HG03064 (cell line): ENCODE measurements at regions not wholly inside any gene's neighbourhood (a gene's known extent, or its start where the extent isn't known, plus 50 kb on each side); places are given as distances from the start of the nearest gene placed in this dataset.

Source experiments
- ATAC-seq: cut with Tn5 transposase; IDR thresholded peaks from one replicate; pipeline ENCODE4 v1.9.1; 2021; ENCODE audit warnings: low read depth; ENCODE audit not compliant: unreplicated experiment

DNA sequence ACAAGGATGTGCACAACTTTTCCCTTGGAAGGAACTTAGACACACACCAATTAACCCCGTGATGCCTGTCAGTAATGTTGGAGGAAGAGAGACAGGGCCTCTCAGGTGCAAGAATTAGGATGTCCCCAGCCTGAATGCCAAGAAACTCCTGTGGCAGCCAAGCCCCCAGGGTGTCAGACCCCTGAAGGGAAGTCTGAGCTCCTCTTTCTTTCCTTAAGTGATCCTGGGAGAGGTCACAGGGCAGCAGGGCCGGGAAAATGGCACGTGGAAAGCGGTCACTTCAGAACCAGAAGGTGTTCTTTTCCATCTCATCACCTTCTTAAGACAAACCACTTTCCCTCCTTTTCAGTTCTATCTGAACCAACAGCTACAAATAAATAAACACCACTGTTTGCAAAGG is 185.9 kb downstream of the ANAPC1 start:
- ATAC-seq, result no peak

DNA sequence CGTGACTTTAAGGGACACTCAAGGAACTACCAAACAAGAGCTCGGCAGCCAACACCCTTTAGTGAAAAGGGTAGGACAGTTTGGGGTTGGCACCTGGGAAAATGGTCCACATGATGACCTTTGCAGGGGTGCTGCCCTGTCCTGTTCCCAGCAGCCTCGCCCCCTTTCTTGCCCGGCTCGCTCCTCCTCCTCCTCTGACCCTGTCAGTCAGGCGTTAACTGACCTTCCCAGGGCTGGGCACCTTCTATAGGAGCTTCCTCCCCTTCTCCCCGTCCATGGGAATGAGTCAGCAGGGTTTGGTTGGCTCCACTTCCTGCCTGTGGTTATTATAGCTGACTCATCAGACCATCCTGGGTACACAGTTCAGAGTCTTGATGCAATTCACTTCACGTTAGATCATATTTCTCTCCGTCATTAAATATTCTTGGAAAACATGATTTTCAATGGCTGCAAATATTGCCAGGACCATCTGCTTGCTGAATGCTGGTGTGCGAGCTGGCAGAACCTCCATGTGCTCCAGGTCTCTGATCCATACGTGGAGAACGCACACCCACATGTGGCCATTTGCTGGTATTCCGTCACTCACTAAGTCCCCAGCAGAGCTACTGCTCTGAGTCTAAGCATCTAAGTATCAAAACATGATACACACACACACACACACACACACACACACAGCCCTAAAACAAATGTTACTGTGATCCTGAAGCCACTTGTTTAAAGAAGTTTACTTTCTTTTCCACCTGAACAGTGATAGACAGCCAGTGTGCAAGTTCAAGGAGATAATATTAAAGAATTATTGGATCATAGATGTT is 185.0 kb downstream of the ANAPC1 start:
- ATAC-seq, result no peak

DNA sequence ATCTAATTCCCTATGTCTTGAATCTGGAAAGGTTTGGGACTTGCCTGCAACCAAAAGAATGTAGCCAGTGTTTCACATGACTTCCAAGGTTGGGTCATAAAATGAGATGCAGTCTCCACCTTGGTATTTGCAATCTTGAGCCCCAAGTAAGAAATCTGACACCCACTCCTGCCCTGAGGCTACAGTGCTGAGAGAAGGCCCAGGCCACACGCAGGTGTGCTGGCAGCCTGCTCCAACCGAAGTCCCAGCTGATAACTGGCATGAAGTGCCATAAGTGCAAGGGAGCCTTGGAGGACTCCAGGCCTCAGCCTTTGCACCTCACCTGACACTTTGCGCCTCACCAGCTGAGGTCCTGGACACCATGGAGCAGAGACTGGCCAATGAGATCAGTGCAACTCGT is 182.7 kb downstream of the ANAPC1 start:
- no peak for ATAC-seq

DNA sequence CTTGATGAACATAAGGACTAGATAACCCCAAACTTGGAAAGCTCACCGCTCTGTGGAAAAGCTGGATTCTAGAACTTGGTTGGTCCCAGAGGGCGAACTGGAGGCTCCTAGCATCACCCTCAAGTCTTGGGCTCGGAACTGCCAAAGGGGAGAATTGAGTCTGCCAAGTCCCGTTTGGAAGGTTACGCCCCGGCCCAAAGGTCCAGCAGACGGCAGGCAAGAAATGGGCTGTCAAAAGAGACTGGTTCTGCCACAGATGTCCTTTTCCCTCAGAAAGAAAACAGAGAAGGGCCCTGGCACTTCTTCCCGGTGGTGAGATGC is 182.2 kb downstream of the ANAPC1 start:
- ATAC-seq, result no peak

DNA sequence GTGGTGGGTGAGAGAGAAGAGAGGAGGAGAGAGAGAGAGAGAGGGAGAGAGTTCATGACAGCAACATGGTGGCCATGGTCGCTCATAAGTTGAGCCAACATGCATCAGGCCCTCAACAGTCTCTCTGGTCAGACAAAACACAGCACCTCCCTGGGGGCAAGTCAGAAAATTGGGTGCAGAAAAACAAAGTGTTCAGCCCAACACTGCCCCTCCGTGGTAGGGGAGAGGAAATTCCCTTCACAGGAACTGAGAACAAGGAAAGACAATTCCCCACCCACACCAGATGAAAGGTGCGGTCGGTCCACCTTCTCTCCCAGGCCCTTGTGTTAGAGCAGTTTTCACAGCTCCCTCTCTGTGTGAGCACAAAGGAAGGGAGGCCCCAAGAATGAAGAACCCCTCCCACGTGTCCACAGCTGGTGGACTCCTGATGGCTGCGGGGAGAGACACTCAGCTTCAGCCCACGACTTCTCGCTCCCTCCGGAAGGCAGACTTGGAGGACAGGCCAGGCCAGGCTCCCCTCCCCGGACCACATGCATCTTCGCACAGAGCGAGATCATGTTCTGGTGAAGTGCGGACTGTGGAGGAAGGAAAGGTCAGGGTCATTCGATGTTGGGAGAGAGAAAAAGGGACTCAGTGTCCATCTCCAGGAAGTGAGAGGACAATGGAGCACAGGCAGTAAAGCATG is 181.7 kb downstream of the ANAPC1 start:
- no peak for ATAC-seq

DNA sequence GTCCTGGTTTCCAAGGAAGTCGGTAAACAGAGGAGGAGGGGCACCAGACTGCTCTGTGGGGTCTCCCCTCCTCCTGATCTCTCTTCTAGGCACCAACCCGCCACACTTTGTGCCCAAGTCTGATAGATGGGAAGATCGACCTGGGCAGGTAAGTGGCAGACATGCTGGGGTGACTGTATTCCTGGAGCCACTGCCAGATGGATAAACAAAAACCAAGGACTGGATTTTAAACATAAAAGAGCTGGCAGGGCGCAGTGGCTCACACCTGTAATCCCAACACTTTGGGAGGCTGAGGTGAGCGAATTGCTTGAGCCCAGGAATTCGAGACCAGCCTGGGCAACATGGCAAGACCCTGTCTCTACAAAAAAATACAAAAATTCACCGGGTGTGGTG is 181.2 kb downstream of the ANAPC1 start:
- no peak for ATAC-seq

DNA sequence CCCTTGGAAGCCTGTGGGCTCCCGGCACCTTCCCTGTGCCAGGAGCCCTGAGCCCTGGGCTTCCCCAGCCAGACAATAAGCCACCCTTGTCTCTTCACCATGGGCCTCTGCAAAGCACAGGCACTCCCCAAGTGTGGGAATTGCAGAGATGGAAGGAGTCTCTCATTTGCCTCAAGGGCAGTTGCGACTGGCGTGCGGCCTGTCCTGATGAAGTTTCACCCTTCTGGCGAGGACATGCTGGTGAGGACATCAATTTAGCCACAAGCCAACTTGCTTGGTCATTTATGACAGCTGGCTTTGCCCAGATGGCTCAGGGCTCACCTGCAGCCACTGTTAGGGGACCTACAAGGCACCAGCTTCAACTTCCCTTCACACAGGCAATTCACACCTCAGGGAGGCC is 180.2 kb downstream of the ANAPC1 start:
- no peak for ATAC-seq

DNA sequence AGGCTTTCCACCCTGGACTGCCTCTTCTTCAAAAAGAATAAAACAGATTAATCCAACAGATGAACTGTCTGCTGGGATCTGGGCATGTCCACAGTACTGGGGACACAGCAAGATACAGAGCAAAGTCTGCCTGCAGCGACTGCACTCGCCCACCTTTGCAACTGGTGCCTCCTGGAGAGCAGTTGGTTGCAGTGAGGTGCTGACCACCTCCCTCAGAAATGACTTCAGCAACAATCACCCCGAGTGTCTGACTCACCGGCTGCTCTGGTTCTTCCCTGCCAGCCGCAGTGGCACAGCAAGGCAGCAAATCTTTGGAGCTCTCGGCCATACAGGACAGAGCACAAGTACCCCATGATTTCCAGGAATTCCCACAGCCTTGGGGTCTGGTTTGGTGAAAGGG is 179.7 kb downstream of the ANAPC1 start:
- no peak for ATAC-seq

DNA sequence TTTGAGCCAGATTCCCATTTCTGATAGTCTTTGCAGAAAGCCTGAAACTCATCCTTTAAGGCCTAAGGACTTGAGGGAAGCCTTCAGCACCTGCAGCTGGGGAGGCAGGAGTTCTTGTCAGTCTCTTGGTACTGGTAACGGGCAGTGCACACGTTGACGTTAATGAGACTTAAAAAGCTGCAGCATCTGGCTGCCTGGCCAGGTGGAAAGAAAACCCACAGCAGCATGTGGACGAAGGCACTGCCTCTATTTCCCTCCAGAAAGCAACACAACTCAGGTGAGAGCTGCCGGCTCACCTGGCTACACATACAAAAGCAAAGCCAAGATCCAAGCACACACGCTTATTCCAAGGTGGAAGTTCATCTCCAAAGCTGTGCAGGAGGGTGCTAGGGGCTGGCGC is 178.8 kb downstream of the ANAPC1 start:
- peak; percentile 23 for ATAC-seq

DNA sequence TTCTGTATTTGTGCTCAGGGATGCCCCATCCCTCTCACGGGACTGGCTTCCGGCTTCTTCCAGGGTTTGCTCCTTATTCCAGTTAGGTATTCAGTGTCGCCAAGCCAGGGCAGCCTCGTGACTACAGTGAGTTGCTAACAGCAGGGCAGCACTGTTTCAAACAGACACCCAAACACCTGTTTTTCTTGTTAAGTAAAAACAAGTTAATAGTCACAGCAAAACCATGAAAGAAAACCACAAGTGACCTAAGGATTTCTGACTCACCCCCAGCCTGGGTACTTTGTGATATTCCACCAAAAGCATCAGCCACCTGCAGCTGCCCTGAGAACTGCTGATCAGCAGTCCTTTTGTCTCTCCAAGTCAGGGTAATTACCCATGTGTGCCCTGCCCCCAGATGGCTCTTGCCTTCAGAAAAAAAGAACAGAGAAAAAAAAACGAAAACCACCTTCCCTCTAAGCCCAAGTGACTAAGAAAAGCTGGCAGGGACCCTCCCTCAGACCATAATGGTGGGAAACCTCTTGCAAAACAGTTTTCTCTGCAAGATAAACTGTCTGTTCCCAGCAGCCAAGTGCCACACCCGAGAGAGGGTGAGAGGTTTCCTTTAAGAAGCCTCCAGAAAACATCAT is 178.2 kb downstream of the ANAPC1 start:
- peak; percentile 89 for ATAC-seq

DNA sequence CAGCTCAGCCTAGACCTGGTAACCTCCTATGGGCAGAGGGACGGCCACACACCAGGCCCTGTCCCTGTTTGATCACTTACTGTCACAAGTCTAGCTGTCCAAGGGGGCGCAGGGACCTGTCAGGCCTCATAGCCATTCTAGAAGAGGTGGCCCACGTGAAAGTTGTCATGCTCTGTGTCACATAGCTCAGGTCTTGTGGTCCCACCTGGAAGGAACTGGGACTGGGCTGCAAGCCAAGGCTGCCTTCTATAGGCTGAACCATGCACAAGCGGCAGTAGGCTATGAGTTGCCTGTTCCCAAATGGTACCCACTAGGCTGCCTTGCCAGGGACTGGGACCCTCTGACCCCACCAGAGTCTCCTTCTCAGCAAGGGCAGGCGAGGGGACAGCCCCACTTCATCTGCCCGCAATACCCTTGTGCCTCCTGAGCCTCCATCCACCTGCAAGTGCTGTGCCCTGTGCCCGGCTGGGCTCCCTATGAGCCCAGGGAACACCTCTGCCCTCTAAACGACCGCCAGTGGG is 177.5 kb downstream of the ANAPC1 start:
- peak; percentile 4 for ATAC-seq

DNA sequence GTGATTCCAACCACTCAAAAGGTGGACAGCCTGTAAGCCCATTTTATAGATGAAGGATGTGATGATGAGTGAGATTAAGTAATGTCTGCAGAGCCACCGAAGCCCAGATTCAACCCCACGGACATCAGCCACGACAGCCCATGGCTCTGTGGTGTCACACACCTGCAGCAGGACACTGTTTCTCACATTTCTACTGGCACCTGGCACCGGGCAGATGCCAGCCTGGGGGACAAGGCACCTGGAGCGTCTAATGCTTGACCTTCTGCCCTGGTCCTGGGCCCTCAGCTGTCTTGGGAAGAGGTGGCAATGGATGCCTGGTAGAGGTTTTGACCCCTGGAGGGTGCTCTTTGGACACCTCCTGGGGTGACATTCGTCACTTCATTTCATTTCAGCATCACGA is 176.3 kb downstream of the ANAPC1 start:
- no peak for ATAC-seq

DNA sequence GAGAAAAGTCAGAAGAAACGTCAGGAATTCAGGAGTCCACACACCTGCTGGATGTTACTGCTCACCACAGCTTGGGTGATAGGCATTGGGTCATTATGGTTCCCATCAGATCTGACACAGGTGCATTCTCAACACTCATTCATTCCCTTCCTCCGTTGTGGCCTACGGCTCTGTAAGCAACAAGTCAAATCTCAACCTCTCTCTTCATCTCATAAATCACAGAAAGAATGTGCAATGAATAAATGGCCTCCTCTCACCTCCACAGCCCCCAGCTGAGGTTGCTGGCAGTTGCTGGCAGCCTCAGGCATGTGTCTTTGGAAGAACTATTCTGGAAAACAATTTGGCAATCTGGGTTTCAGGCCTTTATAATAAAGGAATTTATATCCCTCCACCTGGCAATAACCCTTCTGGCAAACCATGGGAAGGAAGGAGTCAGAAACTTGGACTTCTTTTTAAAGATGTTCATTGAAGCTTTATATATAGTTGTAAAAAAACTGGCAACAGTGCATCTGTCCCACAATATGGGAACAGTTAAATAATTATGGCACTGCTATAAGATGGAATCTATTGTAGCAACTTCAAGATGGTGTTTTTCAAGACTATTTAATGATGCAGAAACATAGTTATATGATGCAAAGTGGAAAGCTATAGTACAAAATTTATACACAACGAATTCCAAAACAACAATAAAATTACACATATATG is 175.4 kb downstream of the ANAPC1 start:
- ATAC-seq, result no peak

DNA sequence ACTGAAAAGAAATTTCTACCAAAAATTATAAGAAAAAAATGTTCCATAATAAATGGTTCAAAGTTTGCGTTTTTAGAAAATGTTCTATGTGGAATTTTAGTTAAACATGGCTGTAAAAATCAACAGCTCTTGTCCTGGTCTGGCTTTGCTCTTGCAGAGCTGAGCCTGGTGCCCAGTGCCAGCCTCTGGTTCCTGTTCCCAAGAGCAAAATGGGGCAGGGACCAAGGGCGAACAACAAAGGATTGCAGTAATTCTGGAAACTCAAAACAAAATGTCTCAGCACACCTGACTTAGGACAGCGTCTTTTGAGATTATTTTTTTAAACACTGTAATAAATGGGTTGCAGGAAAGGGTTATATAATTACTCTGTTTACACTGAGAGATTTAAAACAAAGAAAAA is 174.7 kb downstream of the ANAPC1 start:
- no peak for ATAC-seq

DNA sequence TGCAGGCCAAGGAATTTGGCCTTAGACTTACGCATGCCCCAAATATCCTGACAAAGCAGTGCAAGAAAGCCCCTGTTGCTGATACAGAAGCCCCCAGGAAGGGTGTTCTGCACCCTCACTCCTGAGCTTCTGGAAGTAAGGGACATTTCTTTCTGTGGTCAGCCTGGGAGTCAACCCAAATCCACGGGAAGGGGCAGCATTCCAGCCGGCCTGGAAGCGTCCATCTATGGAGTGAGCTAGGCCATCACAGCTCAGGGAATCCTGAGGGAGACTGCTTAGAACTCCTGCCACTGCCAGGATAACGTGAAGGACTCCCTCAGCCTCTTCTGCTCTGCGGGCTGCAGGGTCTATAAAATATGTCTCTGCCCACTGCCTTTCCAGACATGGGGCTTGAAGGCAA is 173.9 kb downstream of the ANAPC1 start:
- ATAC-seq, result no peak

DNA sequence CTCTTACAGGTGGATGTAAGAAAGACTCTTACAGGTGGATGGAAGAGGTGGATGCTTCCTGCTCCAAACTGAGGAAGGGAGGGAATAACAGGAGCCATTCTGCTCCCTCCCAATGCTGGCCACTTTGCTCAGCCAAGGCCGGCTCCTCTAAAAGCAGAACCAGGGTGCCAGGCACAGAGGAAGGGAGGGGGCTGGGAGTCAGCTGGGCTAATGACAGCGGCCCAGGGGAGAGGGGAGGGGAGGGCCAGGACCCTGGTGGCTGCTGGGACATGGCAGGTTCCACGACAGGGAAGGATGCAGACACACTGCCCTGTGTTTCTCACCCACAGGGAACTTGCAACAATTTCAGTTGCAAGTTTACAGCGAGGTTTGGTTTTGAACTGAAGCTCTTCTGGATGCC is 173.4 kb downstream of the ANAPC1 start:
- no peak for ATAC-seq

DNA sequence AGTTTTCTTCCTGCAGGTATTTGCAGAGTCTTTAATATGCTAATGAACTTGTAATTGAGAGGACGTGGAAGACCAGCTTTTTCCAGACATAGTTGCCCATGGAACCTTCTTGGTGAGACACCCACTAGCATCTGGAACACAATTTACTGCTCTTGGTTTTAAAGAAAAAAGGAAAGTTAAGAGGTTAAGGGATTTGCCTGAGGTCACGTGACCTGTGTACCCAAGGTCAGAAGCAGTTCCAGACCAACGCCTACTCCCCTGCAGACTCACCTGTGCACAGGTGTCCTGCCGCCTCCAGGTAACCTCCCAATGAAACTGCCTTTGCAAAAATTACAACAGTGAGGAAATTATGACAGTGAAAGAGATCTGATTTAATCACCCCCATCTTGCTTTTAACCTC is 172.7 kb downstream of the ANAPC1 start:
- ATAC-seq, result no peak

DNA sequence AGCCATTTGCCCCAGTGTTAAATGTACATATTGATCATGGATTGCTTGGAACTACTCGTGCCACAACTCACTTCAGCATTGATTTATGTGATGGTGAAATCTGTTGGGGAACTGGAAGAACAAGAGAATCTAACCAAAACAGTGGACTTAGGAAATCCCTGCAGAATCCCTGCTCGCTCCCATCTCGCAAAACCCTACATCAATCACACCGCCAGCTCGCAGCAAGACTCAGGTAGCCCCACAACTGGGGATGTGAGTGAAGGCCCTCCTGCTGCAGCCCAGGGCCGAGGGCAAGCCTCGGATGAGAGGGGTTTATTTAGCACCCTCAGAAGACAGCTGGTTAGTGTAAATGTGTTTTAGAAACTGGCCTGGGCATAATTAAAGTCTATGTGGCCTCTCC is 171.6 kb downstream of the ANAPC1 start:
- ATAC-seq, result no peak

DNA sequence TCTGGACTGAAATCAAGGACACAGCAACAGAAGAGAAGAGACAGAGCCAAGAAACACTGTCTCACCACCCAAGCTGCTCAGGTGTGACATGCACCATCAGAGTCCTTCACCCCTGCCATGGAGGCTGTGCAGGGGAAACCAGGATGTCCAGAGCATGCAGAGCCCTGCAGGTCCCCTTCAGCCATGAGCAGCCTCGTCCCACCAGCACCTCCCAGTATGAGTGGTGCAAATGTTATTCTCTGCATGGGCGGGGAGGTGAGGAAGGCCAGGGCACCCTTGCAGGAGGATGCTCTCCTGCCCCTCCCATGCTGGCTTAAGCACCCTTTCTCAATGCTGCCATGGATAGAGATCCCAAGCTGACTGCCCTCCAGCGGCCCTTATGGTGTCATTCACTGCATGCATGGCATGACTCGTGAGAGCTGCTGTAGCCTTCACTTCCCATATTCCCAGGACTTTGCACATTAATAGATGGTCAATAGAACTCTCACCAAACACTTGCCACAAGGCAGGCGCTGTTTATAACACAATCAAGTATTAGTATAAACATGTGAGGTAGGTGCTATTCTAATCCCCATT is 171.0 kb downstream of the ANAPC1 start:
- no peak for ATAC-seq

DNA sequence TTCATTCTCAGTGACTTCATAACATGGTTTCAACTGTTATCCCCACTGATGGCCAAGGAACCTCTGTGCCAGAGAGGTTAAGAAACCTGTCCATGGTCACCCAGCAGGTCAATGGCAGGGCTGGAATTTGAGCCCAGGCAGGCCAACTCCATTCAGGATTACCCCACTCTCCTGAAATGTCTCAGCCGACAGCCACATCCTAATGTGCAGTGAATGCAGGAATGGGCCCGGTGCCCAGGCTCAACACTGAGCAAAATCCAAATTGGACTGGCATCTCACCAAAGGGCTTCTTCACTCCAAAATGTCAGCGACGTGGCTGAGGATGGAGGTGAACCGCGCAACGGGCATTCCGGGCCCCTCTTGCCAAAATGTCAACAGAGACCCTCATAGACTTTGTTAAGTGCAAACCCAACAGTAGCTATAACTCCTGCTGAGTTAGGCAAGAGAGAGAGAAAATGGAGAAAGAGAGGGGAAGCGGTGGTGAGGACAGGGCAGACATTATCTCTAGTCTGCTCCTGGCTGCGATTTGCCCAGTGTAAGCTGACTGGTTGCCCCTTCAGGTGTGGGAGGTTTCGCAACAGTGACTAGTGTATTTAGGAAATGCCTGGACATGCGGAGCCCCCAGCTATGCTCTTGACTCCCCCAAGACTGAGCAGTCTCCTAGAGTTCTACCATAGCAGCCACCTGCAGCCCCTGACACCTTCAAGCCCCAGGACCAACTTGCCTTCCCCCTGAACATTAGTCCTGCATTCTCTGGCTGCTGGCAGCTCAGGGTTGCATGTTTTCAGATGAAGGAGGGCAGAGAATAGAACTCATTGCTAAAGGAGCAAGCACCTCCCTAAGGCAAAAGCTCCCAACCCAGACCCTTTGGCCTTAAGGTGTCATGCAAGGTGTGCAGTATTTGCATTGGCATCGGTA is 167.7 kb downstream of the ANAPC1 start:
- no peak for ATAC-seq
